NCI-H2107 treated with DMSO at 0.1 percent for 48 hours (cell line): ENCODE measurements at regions not wholly inside any gene's neighbourhood (a gene's known extent, or its start where the extent isn't known, plus 50 kb on each side); places are given as distances from the start of the nearest gene placed in this dataset.
A peak's percentile ranks its signal among the peaks of the same experiment; 100 is the strongest.
"Not testable (repeated sequence)": the region's sequence is repeated elsewhere in the genome, so short reads cannot be mapped to it uniquely, and the experiment has no call there.

Source experiments
- DNase-seq: peaks from one replicate; lab custom pipeline; 2025; ENCODE audit not compliant: unreplicated experiment; lab: John Stamatoyannopoulos, UW

DNA sequence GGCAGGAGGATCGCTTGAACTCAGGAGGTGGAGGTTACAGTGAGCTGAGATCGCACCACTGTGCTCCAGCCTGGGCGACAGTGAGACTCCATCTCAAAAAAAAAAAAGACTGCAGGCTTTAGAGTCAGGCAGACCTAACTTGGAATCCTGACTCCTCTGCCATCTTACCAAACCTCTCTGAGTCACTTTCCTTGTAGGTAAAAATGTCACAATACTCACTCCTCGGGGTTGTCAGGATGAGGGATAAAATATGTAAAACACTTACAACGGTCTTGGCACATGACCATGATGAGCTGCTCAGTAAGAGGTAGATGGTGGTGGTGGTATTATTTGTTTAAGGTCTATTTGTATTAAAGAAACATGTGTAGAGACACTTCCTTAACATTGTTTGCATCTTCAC lies 154.1 kb upstream of the PDE1C start:
- DNase-seq: no peak

DNA sequence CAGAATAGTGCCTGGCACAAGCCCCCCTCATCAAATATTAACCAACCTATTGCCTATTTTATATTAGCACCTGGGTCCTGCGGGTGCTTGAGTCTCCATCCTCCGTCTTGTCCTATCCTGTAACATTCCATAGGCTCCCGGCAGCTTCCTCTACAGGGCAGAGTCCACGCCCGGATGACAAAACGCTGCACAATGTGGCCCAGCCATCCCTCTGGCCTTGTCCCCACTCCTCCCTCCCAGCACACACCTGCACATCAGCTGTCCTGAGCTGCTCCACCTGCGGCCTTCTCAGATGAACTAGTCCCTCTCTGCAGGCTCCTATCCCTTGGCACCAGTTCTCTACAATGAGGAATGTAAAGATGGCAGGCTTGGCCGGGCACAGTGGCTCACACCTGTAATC lies 153.5 kb upstream of the PDE1C start:
- no peak for DNase-seq

DNA sequence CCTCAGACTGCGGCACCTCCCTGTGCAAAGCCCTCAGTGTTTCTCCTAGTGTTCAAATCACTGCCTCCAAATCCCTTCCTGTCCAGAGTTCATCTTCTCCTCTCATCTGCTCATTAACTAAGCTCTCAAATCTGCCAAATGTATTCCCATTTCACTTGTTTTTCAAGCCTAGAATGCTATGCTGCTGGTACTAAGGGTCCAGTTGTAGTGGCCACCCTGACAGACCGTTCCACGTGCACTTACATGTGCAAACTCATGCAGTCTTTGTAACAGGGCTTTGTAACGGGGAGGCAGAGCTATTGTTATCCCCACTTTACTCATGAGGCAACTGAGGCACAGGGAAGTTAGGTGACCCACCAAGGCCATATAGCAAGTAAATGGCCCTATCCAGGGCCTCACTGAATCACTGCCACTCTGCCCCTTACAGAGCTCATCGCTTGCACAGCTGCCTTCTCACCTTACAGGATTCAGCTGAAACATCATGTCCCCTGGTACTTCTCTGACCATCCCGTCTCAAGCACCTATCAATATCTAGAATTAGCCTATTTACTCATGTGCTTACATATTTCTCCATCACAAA lies 153.0 kb upstream of the PDE1C start:
- DNase-seq: no peak

DNA sequence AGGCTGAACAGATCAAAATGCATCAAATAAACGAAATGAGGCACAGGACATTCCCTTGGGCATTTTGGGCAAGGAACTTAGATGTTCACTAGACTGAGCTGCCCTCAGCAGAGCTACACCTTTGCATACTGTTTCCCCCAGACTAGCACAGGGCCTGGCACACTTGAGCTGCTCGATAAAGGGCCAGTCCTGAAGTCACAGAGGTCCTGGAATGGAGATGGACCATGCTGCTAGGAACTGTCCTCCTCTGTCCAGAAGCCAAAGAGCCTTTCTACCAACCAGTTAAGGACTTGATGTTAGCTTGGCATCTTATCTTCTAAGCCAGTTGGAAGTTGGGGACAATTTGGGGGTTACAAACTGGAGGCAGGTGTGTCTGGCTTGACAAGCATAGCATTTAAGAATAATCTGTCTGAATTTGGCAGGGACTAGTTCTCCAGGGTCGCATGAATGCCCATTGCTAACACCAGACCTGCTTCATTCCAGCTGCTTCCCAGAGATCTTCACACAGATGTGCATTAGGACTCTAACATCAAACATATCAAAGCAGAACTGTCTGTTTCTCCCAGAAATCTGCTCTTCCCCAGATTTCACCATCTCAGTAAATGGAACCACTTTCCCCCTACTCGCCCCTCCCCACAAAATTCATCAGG lies 152.2 kb upstream of the PDE1C start:
- DNase-seq: no peak

DNA sequence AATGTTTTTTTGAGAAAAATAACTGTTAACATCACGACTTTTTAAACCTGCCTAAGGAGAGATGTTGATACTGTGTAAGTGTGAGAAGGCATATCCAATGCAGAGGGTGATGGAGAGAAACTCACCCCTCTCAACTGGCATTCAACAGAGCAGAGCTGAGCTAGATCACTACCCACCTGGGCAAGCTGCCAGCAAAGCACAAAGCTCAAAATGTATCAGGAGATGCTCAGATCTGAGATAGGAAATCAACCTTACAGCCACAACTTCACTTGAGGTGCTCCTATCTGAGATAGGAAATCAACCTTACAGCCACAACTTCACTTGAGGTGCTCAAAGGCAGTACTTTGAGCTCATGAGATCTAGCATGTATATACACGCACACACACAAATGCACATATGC lies 151.5 kb upstream of the PDE1C start:
- DNase-seq: no peak

DNA sequence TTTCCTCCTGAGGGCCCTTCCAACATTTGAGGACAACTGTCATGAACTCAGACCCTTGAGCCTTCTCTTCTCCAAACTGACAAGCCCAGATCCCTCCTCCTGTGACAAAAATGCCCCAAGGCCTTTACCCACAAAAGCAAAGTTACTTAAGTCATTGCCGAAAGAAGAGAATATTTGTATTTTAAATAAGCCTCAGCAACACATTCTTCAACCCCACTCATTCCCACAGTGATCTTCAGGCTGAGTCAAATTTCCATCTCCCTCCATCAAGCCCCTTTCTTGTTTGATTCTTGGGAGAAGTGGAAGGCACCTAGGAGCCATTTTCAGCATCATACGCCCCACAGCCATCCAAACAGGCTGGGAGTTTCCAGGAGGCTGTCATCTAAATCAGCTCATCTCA lies 150.8 kb upstream of the PDE1C start:
- DNase-seq: no peak

DNA sequence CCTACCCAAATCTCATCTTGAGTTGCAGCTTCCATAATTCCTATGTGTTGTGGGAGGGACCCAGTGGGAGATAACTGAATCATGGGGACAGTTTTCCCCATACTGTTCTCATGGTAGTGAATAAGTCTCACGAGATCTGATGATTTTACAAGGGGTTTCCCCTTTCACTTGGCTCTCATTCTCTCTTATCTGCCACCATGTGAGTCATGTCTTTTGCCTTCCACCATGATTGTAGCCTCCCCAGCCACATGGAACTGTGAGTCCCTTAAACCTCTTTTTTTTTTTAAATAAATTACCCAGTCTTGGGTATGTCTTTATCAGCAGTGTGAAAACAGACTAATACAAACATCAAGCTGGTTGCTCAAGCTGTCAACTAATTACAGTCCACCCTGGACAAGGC lies 149.6 kb upstream of the PDE1C start:
- DNase-seq: not testable (repeated sequence)

DNA sequence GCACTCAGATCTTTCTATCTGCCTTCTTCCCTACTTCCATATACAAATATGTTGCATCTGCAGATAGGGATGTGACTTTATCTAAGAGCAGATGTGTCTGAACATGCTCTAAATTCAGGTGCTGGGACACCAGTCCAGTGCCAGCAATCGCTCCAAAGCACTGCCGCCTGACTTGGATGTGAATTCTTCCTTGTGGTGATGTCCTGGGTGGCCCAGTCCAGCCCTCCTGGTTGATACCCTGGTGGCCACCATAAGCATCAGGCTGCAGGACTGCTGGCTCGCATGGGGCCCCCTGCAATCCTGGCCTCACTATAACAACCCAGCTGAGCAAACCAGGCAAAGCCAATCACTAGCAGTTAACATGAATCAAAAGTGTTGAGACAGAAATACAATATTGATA lies 149.2 kb upstream of the PDE1C start:
- DNase-seq: no peak

DNA sequence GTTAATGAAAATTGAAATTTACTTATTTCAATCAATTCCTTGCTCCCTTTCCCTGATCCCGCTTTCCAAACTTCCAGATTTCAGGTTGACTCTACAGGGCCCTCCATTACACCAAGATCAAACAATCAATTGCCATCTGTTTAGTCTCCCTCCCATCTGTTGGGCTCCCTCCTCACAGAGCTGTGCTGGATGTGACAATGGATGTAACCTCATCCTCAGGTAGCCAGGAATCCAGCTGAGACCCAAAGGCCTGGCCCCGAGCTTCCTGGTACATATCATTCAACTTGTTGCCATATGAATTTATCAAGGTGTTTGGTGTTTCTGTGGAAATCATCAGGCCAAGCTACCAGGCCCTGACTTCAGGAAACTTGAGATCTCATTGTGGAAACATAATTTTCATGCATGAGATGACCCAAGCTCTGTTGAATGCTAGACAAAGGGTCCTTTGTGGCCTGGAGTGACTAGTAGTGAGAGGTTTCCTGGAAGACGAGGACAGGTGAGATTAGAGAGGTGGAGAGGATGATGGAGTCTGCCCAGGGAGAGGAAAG lies 148.6 kb upstream of the PDE1C start:
- DNase-seq: no peak

DNA sequence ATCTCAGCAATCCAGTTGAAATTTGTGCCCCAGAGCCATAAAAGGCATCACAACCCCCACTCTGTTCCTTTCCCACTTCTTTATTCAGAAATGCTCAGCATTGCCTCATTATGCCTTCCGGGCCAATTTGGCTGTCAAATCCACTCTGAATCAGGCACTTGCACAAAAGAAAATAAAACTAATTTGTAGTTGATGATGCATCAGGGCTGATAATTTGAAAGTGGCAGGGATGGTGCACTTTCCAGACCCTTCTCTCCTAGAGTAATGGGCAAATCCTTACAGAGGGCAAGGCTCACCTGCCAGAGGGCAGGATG lies 147.9 kb upstream of the PDE1C start:
- no peak for DNase-seq

DNA sequence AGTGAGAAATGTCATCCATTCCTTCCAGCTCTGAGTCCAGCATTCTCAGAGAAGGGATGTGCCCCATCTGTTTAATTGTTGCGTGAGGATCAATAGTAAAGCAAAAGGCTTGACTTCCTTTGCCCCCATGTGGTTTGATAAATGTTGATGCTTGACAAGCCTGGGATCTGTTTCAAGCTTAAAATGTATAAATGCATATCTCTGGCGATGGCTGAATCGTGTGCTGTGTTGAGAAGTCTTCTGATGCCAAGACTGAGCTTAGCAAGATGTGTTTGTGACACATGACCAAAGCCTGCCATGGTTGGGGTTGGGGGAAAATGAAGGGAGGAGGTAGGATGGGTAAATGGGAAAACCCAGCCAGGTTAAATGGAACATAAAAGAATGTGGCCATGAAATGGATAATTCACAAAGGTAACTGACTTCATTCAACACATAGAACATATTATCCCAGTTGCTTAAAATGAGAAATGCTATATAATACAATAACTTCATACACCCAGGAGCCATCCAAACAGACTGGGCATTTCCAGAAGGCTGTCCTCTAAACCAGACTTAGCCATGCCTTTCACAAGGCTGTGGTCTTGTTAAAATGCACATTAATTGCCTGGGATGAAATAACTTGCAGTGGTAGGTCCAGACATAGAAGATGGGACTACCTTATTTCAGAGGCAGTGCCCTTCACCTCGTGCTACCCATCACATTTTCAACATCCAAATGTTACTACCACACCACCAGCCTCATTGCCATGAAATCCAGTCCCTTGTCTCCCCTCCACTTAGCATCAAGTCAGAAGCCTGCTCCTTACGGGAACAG lies 147.3 kb upstream of the PDE1C start:
- no peak for DNase-seq

DNA sequence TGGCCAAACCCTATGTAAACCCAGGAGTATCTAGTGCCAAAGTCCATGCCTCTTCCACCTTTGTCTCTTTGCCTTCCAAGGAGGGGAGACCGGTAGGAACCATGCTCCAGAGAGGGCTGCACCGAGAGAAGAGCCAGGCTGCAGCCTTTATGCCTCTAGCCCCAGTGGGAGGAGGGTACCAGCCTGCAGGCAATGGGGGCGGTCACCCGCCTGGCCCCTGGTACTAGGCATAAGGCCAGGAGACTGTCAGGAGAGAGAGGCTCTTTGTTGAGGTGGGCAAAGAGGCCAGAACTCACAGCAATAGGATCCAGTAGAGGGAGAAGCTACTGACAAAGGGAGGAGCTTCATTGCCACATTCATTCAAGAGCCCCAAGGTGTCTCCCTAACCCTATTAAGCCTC lies 146.6 kb upstream of the PDE1C start:
- DNase-seq: no peak

DNA sequence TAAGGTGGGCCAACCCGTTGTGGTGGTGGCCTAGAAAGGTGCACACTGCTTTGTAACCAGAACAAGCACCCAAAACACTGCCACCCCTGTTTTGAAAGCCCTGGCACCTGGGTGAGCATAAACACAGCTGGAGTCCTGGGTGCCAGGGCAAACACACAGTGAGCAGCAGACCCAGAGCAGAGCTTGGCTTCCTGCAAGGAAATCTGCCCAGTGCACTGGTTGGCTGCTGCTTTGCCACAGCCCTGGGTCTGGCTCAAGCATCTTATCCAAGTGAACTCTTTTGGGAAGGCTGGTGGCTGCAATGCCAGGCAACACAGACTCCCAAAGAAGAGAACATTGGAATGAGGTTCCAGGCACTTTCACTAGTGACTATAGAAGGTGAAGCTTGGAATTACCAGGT lies 145.5 kb upstream of the PDE1C start:
- DNase-seq: no peak

DNA sequence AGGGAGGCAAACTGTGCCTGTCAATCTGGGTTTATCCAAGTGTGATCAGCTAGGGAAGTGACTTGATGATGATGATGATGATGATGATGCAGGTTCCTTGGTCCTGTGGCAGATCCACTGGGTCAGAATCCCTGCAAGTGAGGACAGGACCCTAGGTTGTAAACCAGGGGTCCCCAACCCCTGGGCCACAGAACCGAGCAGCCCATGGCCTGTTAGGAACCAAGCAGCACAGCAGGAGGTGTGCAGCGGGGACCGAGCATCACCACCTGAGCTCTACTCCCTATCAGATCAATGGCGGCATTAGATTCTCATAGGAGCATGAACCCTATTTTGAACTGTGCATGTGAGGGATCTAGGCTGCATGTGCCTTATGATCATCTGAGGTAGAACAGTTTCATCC lies 144.7 kb upstream of the PDE1C start:
- no peak for DNase-seq

DNA sequence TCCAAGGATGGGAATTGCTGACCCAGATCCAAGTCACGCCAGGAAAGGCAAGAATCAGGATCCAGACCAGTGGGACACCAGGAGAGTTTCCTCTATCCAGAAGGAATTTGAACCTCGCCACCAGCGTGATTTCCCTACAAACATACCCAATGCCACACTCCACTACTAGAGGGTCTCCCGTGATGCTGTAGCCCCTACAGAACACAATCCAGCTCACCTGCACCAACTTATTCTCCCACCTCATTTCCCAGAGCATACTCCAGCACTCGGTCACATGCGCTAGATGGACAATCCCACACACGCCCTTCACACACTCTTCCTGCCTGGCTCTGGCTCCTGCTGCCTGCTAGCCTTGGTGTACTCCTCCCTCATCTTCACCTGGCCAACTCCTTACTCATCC lies 142.1 kb upstream of the PDE1C start:
- no peak for DNase-seq

DNA sequence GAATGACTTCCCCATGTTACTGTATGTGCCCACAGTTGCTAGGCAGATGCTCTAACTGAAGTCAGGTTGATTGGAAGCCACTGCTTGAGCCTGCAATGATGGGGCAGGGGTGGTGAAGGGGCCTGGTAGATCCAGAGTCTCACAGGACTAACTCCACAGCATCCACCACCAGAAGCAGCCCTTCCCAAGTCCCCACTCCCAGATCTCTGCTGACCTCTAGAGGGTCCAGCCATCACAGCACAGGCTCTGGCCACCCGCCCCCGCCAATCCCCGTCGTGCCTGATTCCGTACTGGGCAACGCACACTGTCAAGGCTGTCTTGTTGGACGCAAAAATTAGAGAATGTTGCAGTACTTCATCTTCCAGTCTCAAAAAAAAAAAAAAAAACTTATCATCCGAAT lies 136.8 kb upstream of the PDE1C start:
- DNase-seq: no peak

DNA sequence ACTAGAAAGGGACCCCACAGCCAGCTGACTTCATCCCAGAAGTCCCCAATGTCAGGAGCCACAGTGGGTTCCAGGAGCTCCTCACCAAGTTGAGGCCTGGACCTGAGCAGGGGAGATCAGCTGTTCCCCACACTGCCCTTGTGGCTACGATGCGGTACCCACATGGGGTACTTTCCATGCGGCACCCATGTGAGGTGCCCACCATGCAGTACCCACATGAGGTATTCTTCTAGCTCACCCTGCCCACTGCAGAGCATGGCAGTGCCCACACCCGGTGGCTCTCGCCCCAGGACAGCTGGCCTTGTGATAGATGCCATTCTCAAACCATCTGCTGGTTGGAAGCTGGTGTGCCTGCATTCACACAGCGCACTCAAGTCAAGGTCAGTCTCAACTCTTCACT lies 136.3 kb upstream of the PDE1C start:
- no peak for DNase-seq

DNA sequence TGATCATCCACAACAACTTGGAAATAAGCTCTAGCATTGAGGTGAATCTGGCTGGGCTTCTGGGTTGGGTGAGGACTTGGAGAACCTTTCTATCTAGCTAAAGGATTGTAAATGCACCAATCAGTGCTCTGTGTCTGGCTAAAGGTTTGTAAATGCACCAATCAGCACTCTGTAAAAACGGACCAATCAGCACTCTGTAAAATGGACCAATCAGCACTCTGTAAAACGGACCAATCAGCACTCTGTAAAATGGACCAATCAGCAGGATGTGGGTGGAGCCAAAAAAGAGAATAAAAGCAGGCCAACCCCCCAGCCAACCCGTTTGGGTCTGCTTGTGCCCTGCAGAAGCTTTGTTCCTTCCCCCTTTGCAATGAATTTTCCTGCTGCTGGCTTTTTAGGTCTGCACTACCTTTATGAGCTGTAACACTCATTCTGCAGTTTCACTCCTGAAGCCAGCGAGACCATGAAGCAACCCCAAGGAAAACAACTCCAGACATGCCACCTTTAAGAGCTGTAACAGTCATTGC lies 135.2 kb upstream of the PDE1C start:
- DNase-seq: not testable (repeated sequence)

DNA sequence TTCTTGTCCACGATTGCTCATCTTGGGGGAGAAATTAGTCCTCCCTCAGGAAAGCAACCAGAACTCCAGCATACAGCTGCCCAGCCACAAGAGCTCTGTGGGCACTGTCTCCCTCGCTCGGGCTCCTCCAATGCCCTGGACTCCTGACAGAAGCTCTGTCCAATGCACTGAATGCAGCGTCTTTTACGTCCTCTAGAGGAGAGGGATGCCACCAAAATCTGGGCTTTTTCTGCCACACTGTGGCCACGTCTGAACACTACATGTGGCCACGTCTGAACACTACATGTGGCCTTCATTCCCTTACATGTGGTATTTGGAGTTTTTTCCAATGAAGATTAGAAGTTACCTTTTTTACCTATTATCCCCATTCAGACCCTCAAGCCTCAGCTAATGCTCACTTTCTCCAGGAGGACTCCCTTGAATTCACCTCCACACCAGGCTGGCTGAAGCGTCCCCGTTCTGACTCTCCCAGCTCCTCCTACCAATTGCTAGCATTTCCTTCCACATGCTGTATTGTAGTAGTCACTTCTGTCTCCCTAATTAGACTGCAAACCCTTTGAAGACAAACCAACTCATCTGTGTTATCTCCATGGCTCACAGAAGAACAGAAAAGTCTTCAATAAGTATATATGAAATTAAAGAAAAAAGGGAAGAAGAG lies 134.3 kb upstream of the PDE1C start:
- DNase-seq: peak; percentile 79

DNA sequence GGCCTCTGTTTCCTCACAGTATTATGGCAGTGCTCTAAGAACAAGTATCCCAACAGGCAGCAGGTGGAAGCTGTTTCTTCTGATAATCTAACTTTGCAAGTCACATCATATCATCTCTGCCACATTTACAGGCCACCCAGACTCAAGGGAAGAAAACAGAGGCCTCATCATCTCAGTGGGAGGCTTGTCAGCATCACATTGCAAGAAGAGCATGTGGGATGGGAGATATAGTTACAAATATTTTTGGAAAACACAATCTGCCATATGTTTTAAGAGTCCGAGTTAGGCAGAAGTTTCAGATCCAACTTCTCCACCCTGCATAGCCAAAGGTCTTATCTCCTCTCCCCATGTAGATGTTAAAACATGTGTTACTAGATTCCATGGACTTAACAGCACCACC lies 130.4 kb upstream of the PDE1C start:
- no peak for DNase-seq

DNA sequence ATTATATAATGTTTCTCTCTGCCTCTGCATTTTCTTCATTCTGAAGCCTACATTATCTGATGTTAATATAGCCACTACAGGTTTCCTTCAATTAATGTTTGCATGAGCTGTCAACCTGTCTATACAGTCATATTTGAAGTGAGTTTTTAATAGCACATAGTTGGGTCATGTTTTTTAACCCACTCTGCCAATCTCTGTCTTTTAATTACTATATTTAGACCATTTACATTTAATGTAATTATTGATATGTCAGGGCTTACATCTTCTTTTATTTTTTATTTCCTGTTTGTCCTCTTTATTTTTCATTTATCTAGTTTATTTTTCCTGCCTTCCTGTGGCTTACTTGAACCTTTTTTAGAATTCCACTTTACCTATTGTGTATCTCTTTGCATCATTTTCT lies 124.3 kb upstream of the PDE1C start:
- no peak for DNase-seq

DNA sequence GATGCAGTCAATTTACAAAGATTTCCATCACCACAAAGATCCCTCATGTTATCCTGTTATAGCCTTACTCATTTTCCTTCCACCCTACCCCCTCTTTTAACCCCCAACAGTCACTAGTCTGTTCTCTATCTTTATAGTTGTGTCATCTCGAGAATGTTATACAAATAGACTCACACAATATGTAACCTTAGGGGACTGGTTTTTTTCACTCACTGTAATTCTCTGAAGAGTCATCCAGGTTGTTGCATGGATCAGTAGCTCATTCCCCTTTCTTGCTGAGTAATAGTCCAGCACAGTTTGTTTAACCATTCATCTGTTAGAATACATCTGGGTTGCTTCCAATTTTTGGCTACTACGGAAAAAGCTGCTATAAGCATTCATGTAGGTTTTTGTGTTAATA lies 121.1 kb upstream of the PDE1C start:
- DNase-seq: no peak
